G401 (cell line): ENCODE measurements at regions not wholly inside any gene's neighbourhood (a gene's known extent, or its start where the extent isn't known, plus 50 kb on each side); places are given as distances from the start of the nearest gene placed in this dataset.
"Not testable (repeated sequence)": the region's sequence is repeated elsewhere in the genome, so short reads cannot be mapped to it uniquely, and the experiment has no call there.

ENCODE experiments used
- DNase-seq: peaks from one replicate; pipeline ENCODE4 v3.0.0-alpha.2; 2015; ENCODE audit warnings: low spot score
- in situ Hi-C: cut with HindIII; loops from 2 replicates; pipeline ENCODE4 v1.10.0; 2016; ENCODE audit warnings: low sequenced_read_pairs, mixed read lengths

DNA sequence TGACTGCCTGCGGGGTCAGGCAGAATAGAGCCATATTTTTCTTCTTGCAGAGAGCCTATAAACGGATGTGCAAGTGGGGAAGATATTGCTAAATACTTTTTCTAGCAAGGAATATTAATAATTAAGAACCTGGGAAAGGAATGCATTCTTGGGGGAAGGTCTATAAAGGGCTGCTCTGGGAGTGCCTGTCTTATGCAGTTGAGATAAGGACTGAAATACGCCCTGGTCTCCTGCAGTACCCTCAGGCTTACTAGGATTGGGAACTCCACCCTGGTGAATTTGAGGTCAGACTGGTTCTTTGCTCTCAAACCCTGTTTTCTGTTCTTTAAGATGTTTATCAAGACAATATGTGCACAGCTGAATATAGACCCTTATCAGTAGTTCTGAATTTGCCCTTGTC, 152.5 kb upstream of the APOOL start:
- in situ Hi-C loops, DNase-seq: not testable (repeated sequence)

DNA sequence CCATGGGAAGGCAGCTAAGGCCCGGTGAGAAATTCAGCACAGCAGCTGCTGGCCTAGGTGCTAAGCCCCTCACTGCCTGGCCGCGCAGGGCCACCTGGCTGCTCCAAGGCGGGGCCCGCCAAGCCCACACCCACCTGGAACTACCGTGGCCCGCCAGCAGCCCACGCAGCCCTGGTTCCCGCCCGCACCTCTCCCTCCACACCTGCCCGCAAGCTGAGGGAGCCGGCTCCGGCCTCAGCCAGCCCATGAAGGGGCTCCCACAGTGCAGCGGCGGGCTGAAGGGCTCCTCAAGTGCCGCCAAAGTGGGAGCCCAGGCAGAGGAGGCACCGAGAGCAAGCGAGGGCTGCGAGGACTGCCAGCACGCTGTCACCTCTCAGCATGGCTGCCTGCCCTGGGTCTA, 146.9 kb upstream of the APOOL start:
- DNase-seq, in situ Hi-C loops: not testable (repeated sequence)

DNA sequence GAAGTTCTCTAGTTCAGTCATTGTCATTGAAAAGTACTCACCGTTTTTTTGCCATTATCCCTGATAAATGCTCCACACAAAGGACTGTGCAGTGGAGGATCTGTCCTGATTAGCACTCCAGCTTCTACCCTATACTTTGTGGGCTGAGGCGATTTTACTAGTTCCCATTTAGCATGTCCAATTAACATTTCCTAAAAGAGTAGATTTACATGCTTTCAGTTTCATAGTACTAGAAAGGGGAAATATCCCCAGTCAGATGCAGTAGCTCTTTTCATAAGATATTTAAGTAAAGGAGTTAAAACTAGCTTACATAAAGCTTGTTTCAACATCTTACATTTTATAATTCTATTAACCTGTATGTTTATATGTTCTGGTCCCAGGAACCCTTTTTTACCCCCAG, 144.9 kb upstream of the APOOL start:
- DNase-seq, in situ Hi-C loops: not testable (repeated sequence)

DNA sequence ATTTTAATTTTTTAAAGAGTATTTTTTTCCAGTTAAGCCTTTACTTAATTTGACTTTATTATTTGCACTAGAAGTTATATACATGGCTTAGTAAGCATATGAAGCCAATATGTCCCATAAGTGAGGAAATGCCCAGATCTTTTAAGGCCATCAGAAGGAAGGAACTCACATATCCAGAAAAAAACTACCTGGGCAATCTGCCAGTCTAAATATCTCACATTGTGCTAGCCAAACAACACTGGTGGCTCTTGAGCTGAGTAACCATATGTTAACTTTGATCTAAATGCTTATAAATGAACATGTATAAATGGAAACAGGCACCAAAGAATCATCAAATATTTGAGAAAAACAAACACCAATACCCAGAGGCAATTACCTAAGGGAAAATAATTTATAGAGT, 138.6 kb upstream of the APOOL start:
- in situ Hi-C loops = no loop called here
- no peak for DNase-seq

DNA sequence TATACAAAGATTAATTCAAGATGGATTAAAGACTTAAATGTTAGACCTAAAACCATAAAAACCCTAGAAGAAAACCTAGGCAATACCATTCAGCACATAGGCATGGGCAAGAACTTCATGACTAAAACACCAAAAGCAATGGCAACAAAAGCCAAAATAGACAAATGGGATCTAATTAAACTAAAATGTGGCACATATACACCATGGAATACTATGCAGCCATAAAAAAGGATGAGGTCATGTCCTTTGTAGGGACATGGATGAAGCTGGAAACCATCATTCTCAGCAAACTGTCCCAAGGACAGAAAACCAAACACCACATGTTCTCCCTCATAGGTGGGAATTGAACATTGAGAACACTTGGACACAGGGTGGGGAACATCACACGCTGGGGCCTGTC, 133.4 kb upstream of the APOOL start:
- DNase-seq, in situ Hi-C loops: not testable (repeated sequence)

DNA sequence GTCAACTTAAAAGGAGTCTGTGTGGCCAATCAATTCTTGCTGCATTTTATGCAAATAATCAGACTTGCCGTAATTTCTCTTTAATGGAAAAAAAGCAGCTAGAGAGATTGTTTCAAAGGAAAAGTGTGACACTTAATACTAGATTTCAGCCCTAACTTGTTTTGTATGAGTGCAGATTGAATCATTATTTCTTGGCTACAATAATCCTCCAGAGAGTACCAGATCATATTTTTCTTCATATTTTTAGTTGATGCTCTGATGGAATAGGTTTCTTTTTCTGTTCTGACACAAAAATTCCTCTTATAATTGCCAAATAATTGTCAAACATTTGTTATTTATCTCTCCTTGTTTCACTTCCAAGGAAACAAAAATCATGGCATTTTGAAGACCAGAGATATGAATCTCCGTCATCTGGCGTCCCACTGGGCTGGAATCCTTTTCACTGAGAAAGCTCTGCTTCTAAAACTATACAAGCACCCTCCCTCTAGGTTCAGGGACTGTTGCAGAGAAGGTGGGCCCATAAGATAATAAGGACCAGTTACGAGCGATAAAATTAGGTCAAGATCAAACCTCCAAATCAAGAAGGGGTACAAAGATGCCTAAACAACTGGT, 131.4 kb upstream of the APOOL start:
- in situ Hi-C loops, DNase-seq: not testable (repeated sequence)

DNA sequence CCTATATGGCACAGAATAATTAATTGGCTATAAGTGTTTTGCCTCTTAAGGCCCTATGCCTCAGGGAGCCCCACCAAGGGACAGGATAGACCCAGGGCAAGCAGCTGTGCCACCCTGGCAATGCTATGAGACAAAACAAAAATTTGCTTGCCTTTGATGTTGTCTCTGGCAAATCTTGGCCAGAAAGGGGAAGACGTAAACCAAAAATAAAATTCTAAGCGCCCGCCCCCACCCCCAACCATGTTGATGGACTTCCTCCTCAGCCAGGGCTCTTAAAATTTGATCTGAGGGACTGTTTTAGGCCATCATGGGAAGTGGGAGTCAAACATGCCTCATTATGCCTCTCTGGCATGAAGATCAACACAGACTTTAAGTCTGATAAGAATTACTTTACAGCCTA, 130.5 kb upstream of the APOOL start:
- in situ Hi-C loops = no loop called here
- no peak for DNase-seq

DNA sequence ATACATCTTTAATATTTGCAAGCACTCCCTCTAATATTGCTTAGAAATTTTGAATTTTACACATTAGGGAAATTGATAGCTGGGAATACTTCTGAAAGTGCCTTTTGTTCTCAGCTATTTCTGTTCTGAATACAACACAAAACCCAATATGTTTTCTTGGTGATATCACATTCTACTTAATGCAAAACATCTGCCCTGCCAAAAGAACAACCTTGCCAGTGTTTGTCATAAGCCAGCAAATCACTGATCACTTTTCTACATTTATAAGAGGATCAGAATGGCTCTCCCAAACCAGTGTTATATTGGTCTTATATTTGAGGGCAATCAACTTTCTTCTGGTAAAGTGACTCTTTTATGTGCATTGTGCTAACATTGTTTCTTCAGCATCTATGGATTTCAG, 126.8 kb upstream of the APOOL start:
- in situ Hi-C loops = no loop called here
- DNase-seq = no peak

DNA sequence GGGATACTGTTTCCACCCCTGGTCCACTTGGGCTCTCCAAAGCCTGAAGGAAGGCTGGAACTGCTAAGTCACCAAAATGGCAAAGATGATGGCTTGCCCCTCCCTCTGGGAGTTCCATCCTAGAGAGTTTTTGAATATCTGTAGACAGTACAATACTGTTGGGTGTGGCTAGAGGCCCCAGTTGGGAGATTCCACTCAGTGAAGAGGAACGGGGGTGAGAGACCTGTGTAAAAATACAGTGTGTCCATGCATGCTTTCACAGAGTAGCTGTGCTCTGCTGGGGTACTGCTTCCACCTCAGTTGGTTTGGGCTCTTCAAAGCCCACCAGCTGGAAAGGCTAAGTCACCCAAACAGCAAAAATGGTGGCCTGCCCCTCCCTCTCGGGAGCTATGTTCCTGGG, 109.8 kb upstream of the APOOL start:
- in situ Hi-C loops = no loop called here
- DNase-seq = no peak

DNA sequence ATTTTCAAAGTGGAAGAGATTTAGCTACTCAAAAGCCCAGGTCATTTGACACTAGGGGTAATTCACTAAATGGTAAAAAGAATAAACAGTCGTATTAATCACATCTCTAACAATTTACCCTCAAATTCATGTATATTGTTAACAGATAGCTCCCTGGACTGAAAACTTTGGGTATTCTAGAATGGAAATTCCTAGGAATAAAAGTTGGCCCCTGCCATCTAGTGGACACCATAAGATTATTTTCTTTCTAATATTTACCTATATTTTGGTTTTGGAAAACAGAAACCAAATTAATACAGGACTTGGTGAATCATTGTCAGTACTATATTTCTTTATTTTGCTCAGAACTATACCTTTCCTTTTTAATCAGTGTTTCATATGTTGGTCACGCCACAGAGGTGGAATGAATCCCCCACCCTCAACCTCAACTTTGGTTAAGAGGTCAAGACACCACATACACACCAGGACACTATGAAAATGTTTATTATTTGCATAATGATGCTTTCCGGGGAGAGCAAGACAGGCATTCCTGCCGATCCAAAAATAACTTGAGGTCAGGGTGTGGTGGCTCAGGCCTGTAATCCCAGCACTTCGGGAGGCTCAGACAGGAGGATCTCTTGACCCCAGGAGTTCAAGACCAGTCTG, 96.2 kb upstream of the APOOL start:
- in situ Hi-C loops = no loop called here
- peak; percentile 5 for DNase-seq

DNA sequence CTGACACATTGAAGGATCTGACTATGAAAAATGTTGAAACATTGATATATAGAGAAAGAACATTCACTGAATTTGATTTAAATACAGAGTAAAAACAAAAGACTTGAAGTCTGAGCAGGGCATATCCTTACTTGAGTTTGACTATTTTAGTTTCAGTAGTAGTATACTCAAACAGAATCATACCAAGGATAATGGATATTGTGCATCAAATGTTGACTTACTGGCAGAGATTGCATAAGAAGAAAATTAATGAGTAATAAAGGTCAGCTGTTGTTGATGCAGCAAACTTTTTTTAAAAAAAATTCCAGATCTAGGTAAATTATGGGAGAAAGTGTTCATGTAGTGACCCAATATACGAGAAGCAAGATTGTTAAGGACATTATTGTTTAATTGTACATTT, 94.5 kb upstream of the APOOL start:
- in situ Hi-C loops = no loop called here
- no peak for DNase-seq

DNA sequence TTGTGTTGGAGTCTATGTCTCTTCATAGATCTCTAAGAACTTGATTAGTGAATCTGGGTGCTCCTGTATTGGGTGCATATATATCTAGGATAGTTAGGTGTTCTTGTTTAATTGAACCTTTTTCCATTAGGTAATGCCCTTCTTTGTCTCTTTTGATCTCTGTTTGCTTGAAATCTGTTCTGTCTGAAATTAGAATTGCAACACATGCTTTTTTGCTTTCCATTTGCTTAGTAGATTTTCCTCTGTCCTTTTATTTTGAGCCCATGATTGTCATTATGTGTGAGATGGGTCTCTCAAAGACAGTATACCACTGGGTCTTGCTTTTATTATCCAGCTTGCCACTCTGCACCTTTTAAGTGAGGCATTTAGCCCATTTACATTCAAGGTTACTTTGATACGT, 79.1 kb upstream of the APOOL start:
- DNase-seq = no peak
- in situ Hi-C loops = no loop called here

DNA sequence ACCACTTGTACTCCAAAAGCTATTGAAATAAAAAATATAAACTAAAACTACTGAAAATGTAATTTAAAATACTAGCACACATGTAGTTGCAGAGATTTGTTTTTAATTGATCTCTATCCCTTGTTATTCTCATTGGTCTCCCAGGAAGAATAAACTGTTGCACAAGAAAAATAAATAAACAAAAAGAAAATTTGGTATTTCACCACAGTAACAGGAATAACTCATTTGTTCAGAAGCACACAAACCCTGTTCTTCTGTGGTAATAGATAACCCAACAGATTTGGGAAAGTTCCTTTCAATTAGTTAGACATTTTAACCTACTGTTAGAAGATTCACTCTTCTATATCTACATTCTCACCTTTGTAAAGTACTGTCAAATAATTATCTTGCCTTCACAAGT, 70.9 kb upstream of the APOOL start:
- in situ Hi-C loops = no loop called here

DNA sequence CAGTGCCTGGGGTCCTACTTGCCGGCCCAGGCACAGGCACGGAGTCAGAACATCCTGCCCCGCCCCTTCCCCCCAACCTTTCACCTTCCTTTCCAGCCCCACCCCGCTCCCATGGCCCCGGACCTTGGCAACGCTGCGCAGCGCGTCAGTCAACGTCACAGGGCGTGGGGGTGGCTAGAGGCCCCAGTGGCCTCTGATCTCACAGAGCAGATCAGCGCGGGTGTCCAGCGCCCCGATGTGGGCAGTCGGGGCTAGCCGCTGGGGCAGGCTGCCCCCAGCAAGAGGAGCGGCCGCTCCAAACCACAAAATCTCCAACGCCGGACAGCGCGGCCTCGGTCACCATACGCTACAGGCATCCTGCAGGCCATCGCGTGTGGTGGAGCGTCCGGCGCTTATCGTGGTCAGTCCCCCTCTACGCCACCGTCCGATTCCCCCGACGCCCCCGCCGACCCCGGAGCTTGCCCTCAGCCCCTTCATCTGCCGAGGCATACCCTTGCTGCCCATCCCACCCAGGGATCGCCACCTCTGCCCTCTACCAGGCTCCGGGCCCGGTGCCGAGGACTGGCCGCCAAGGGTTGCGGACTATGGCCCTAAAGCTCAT, 69.6 kb upstream of the APOOL start:
- in situ Hi-C loops = no loop called here
- no peak for DNase-seq

More for the DNA sequence above, 70.9 kb upstream of the APOOL start:
- no peak for DNase-seq
